PC-9 (cell line): ENCODE measurements at regions not wholly inside any gene's neighbourhood (a gene's known extent, or its start where the extent isn't known, plus 50 kb on each side); places are given as distances from the start of the nearest gene placed in this dataset.
"Not testable (repeated sequence)": the region's sequence is repeated elsewhere in the genome, so short reads cannot be mapped to it uniquely, and the experiment has no call there.

ENCODE experiments used
- BruUV-seq: library from RNA; stranded (reverse); fragments of 400-500 nt; replicated peaks from 2 replicates; lab custom pipeline; 2021; lab: Mats Ljungman, UMichigan
- CTCF ChIA-PET: fragments of 300-600 bp; sonication (Branson Sonifier 250); formaldehyde crosslinking; loops from one replicate; lab custom pipeline; 2022; ENCODE audit warnings: antibody characterized with exemption; lab: Charles Lee
- POLR2A ChIA-PET: fragments of 300-600 bp; sonication (Branson Sonifier 250); formaldehyde crosslinking; loops from one replicate; lab custom pipeline; 2022; ENCODE audit warnings: antibody characterized with exemption; ENCODE audit not compliant: unreplicated experiment; lab: Charles Lee
- DNase-seq, 2 experiments: peaks; one replicate each; pipeline versions ENCODE4 v3.0.0 to v3.0.0-alpha.2; 2015 to 2022; ENCODE audit warnings: mixed read lengths in 1 of 2
- H2AFZ ChIP-seq: fragments of 200-600 bp; sonication (generic); 2 replicates; pipeline ENCODE4 v1.8.1; 2017; ENCODE audit warnings: antibody characterized with exemption
- H3F3A ChIP-seq: fragments of 200-600 bp; sonication (generic); 2 replicates; pipeline ENCODE4 v1.8.1; 2017; ENCODE audit warnings: antibody characterized with exemption, mild to moderate bottlenecking, low read depth; ENCODE audit not compliant: insufficient read depth
- H3K27ac ChIP-seq: fragments of 200-600 bp; sonication (generic); 2 replicates; pipeline ENCODE4 v1.6.1; 2016; ENCODE audit warnings: mixed run types
- H3K27me3 ChIP-seq: fragments of 200-600 bp; sonication (generic); 2 replicates; pipeline ENCODE4 v1.6.1; 2016; ENCODE audit warnings: low read depth, mixed run types; ENCODE audit not compliant: insufficient read depth
- H3K36me3 ChIP-seq: fragments of 200-600 bp; sonication (generic); 2 replicates; pipeline ENCODE4 v1.6.1; 2016; ENCODE audit warnings: low read depth, mixed run types
- H3K4me1 ChIP-seq: fragments of 200-600 bp; sonication (generic); replicated peaks from 2 replicates; pipeline ENCODE4 v1.6.1; 2016; ENCODE audit warnings: mixed run types; ENCODE audit not compliant: insufficient read depth
- H3K4me2 ChIP-seq: fragments of 200-600 bp; sonication (generic); 2 replicates; pipeline ENCODE4 v1.6.1; 2017; ENCODE audit warnings: mixed run types
- H3K4me3 ChIP-seq: fragments of 200-600 bp; sonication (generic); 2 replicates; pipeline ENCODE4 v1.6.1; 2016; ENCODE audit warnings: mixed run types
- H3K79me2 ChIP-seq: fragments of 200-600 bp; sonication (generic); 2 replicates; pipeline ENCODE4 v1.6.1; 2017; ENCODE audit warnings: low read depth, mixed run types
- H3K9me2 ChIP-seq: fragments of 200-600 bp; sonication (generic); 2 replicates; pipeline ENCODE4 v1.8.1; 2017; ENCODE audit warnings: mild to moderate bottlenecking; ENCODE audit not compliant: insufficient read depth
- H3K9me3 ChIP-seq: fragments of 200-600 bp; sonication (generic); 2 replicates; pipeline ENCODE4 v1.8.1; 2016; ENCODE audit warnings: low read depth; ENCODE audit not compliant: insufficient read depth
- H4K20me1 ChIP-seq: fragments of 200-600 bp; sonication (generic); 2 replicates; pipeline ENCODE4 v1.8.1; 2017; ENCODE audit not compliant: insufficient read depth
- EZH2 ChIP-seq: fragments of 200-600 bp; sonication (generic); IDR thresholded peaks from 2 replicates; pipeline ENCODE4 v1.8.0; 2017; ENCODE audit warnings: antibody characterized with exemption, low read depth
- intact Hi-C: fragments of 100-400 bp; cut with micrococcal nuclease; formaldehyde crosslinking; loops from one replicate; pipeline ENCODE4 v1.10.0; 2022; ENCODE audit not compliant: unreplicated experiment
- TF ChIP-seq, protein P1 (sequence below): fragments of 200-600 bp; sonication (generic); conservative IDR thresholded peaks from 2 replicates; pipeline ENCODE4 v1.6.1; 2017; ENCODE audit warnings: mixed run types, antibody characterized with exemption, mild to moderate bottlenecking, moderate library complexity

GRCh38 chr3:70620956-70621355 is 308.5 kb upstream of the MDFIC2 start:
- intact Hi-C loops: no loop called here

GRCh38 chr3:70620367-70620766 is 307.9 kb upstream of the MDFIC2 start:
- H3F3A ChIP-seq: no peaks in the 10 kb centered on the region
- no peak overlapping the region for H3K27ac ChIP-seq
- ChIA-PET CTCF (no interaction called here), POLR2A (no interaction called here)
- no peaks in the 10 kb centered on the region for H3K79me2 ChIP-seq
- DNase-seq: no peak
- TF ChIP-seq, protein P1, sequence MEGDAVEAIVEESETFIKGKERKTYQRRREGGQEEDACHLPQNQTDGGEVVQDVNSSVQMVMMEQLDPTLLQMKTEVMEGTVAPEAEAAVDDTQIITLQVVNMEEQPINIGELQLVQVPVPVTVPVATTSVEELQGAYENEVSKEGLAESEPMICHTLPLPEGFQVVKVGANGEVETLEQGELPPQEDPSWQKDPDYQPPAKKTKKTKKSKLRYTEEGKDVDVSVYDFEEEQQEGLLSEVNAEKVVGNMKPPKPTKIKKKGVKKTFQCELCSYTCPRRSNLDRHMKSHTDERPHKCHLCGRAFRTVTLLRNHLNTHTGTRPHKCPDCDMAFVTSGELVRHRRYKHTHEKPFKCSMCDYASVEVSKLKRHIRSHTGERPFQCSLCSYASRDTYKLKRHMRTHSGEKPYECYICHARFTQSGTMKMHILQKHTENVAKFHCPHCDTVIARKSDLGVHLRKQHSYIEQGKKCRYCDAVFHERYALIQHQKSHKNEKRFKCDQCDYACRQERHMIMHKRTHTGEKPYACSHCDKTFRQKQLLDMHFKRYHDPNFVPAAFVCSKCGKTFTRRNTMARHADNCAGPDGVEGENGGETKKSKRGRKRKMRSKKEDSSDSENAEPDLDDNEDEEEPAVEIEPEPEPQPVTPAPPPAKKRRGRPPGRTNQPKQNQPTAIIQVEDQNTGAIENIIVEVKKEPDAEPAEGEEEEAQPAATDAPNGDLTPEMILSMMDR: no peak
- TF ChIP-seq EZH2: no peak
- no peaks in the 10 kb centered on the region for H4K20me1 ChIP-seq
- H3K4me1 ChIP-seq: no peaks in the 10 kb centered on the region
- no peak overlapping the region for H2AFZ ChIP-seq
- H3K36me3 ChIP-seq: no peaks in the 10 kb centered on the region
- H3K9me2 ChIP-seq: no peaks in the 10 kb centered on the region
- H3K9me3 ChIP-seq: no peaks in the 10 kb centered on the region
- H3K4me3 ChIP-seq: no peak overlapping the region
- BruUV-seq: no TSS peak
- no peak overlapping the region for H3K4me2 ChIP-seq
- intact Hi-C loops: no loop called here
- H3K27me3 ChIP-seq: no peaks in the 10 kb centered on the region

More at GRCh38 chr3:70620956-70621355, 308.5 kb upstream of the MDFIC2 start:
- Histone ChIP-seq H3K4me2 (no peak overlapping the region), H3K79me2 (no peaks in the 10 kb centered on the region), H3F3A (no peaks in the 10 kb centered on the region), H3K36me3 (no peaks in the 10 kb centered on the region), H2AFZ (no peak overlapping the region), H3K4me1 (no peaks in the 10 kb centered on the region), H3K9me3 (no peaks in the 10 kb centered on the region), H3K27ac (no peak overlapping the region), H3K9me2 (no peaks in the 10 kb centered on the region), H4K20me1 (no peaks in the 10 kb centered on the region), H3K4me3 (no peak overlapping the region), H3K27me3 (no peaks in the 10 kb centered on the region)
- BruUV-seq: no TSS peak
- TF ChIP-seq, protein P1: no peak
- no peak for TF ChIP-seq EZH2
- POLR2A ChIA-PET: no interaction called here
- DNase-seq: no peak
- CTCF ChIA-PET: no interaction called here

DNA sequence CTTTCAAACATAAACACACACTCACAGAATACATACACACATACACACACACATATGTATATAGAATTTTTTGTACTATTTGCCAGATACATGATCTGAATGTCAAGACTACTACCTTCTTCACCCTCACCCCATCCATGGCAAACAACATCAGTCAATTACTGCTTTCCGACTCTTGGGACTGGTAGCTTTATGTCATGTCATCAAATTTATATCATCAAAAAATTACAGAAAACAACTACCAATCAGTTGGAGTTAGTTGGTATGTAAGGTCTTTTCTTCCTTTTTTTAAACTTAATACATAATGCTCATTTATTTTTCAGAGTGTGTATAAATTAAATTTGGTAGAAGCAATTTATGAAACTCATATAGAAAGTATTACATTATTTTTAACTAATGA is 305.7 kb upstream of the MDFIC2 start:
- Histone ChIP-seq H3K4me1 (no peaks in the 10 kb centered on the region), H2AFZ (no peak overlapping the region), H3K9me3 (no peaks in the 10 kb centered on the region), H3K36me3 (no peaks in the 10 kb centered on the region), H3K9me2 (no peaks in the 10 kb centered on the region), H3K4me2 (no peak overlapping the region), H3K27me3 (no peaks in the 10 kb centered on the region), H4K20me1 (no peaks in the 10 kb centered on the region), H3K4me3 (no peak overlapping the region), H3F3A (no peaks in the 10 kb centered on the region), H3K27ac (no peak overlapping the region), H3K79me2 (no peaks in the 10 kb centered on the region)
- TF ChIP-seq EZH2: no peak
- TF ChIP-seq, protein P1: no peak
- intact Hi-C loops: no loop called here
- ChIA-PET POLR2A (no interaction called here), CTCF (no interaction called here)
- BruUV-seq: no TSS peak
- no peak for DNase-seq

DNA sequence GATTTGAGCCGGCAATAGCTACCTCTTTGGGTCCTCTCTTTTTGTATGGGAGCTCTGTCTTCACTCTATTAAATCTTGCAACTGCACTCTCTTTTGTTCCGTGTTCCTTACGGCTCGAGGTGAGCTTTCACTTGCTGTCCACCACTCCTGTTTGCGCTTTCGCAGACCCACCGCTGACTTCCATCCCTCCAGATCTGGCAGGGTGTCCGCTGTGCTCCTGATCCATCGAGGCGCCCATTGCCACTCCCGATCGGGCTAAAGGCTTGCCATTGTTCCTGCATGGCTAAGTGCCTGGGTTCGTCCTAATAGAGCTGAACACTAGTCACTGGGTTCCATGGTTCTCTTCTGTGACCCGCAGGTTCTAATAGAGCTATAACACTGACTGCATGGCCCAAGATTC is 304.9 kb upstream of the MDFIC2 start:
- H3K9me3 ChIP-seq, H3K4me1 ChIP-seq, H4K20me1 ChIP-seq, DNase-seq, BruUV-seq, H3K36me3 ChIP-seq, CTCF ChIA-PET, H3K9me2 ChIP-seq, H3K27me3 ChIP-seq, H3K27ac ChIP-seq, H3K79me2 ChIP-seq, intact Hi-C loops, H3F3A ChIP-seq, H3K4me2 ChIP-seq, POLR2A ChIA-PET, H3K4me3 ChIP-seq, H2AFZ ChIP-seq: not testable (repeated sequence)
